LNCAP (cell line): ENCODE measurements at regions not wholly inside any gene's neighbourhood (a gene's known extent, or its start where the extent isn't known, plus 50 kb on each side); places are given as distances from the start of the nearest gene placed in this dataset.

ENCODE experiments used
- CTCF ChIP-seq: fragments of 450-650 bp; IDR thresholded peaks from 2 replicates; pipeline ENCODE4 v1.5.1; 2017; ENCODE audit warnings: mild to moderate bottlenecking

GRCh38 chr3:89966877-89967665 is 859.6 kb downstream of the EPHA3 start:
- no peak for TF ChIP-seq CTCF

GRCh38 chr3:89971329-89971728 is 863.9 kb downstream of the EPHA3 start:
- TF ChIP-seq CTCF: no peak

GRCh38 chr3:89973156-89973555 is 865.7 kb downstream of the EPHA3 start:
- TF ChIP-seq CTCF: no peak

GRCh38 chr3:89974903-89975519 is 867.6 kb downstream of the EPHA3 start:
- TF ChIP-seq CTCF: no peak

- TF ChIP-seq CTCF: no peak
These were observed 876.0 kb downstream of the EPHA3 start for GRCh38 chr3:89983449-89983848.

GRCh38 chr3:90005281-90005847 is 897.9 kb downstream of the EPHA3 start:
- TF ChIP-seq CTCF: no peak

- TF ChIP-seq CTCF: no peak
These were observed 900.5 kb downstream of the EPHA3 start for GRCh38 chr3:90007778-90008499.
